Common myeloid progenitor, CD34-positive (primary cell): ENCODE measurements at regions not wholly inside any gene's neighbourhood (a gene's known extent, or its start where the extent isn't known, plus 50 kb on each side); places are given as distances from the start of the nearest gene placed in this dataset.

Source experiments
- CTCF ChIA-PET: fragments of 350-600 bp; sonication (Branson Sonifier 250); formaldehyde crosslinking; loops from one replicate; lab custom pipeline; 2021; ENCODE audit warnings: antibody characterized with exemption; lab: Charles Lee
- POLR2A ChIA-PET: fragments of 350-600 bp; sonication (Branson Sonifier 250); formaldehyde crosslinking; loops from one replicate; lab custom pipeline; 2021; ENCODE audit warnings: antibody characterized with exemption; lab: Charles Lee
- DNase-seq, 3 donors: peaks; one replicate each; pipeline versions ENCODE4 v3.0.0 to v3.0.0-alpha.2; 2013
- H3K27ac ChIP-seq, 2 experiments: 1 replicate in 1 of 2; 2 replicates in 1 of 2; pipeline ENCODE4 v1.7.0; 2013; ENCODE audit warnings: inconsistent platforms in 2 of 2, low read length in 2 of 2, mild to moderate bottlenecking in 2 of 2, low read depth in 1 of 2, moderate library complexity in 1 of 2; ENCODE audit not compliant: severe bottlenecking in 2 of 2, insufficient read depth in 1 of 2, poor library complexity in 1 of 2
- H3K27me3 ChIP-seq, 5 experiments: replicated peaks in 2 of 5; 1 replicate in 3 of 5; 2 replicates in 2 of 5; pipeline versions ENCODE4 v1.6.1 to v1.7.0; 2013; ENCODE audit warnings: low read length in 4 of 5, mild to moderate bottlenecking in 2 of 5, moderate library complexity in 2 of 5, inconsistent platforms in 1 of 5; ENCODE audit not compliant: insufficient read depth in 5 of 5, control insufficient read depth in 4 of 5
- H3K36me3 ChIP-seq, 4 experiments: 1 replicate in 2 of 4; 2 replicates in 2 of 4; pipeline versions ENCODE4 v1.6.1 to v1.7.0; 2013; ENCODE audit warnings: low read length in 3 of 4, control low read depth in 1 of 4, mild to moderate bottlenecking in 1 of 4; ENCODE audit not compliant: control insufficient read depth in 4 of 4, insufficient read depth in 4 of 4
- H3K4me1 ChIP-seq, 4 experiments: 1 replicate in 3 of 4; 2 replicates in 1 of 4; pipeline versions ENCODE4 v1.6.1 to v1.7.1; 2013; ENCODE audit warnings: low read length in 3 of 4, mild to moderate bottlenecking in 3 of 4, control low read depth in 1 of 4, inconsistent platforms in 1 of 4, moderate library complexity in 1 of 4; ENCODE audit not compliant: control insufficient read depth in 4 of 4, insufficient read depth in 4 of 4; ENCODE audit errors: control extremely low read depth in 1 of 4
- H3K4me3 ChIP-seq, 7 experiments: 1 replicate in 4 of 7; 2 replicates in 3 of 7; pipeline versions ENCODE4 v1.5.1 to v1.7.0; 2013; ENCODE audit warnings: mild to moderate bottlenecking in 7 of 7, low read length in 6 of 7, moderate library complexity in 6 of 7, inconsistent platforms in 2 of 7, low read depth in 2 of 7, control low read depth in 1 of 7; ENCODE audit not compliant: insufficient read depth in 4 of 7, control insufficient read depth in 1 of 7; ENCODE audit errors: extremely low read depth in 1 of 7
- H3K9me3 ChIP-seq, 5 experiments: 1 replicate in 4 of 5; 2 replicates in 1 of 5; pipeline versions ENCODE4 v1.6.1 to v1.7.1; 2013; ENCODE audit warnings: low read length in 4 of 5, mild to moderate bottlenecking in 2 of 5, inconsistent platforms in 1 of 5, low read depth in 1 of 5, moderate library complexity in 1 of 5; ENCODE audit not compliant: control insufficient read depth in 4 of 5, insufficient read depth in 2 of 5; ENCODE audit errors: control extremely low read depth in 1 of 5
- WGBS: methylation state at CpG from one replicate; pipeline ENCODE4 v1.1.5; 2013; ENCODE audit not compliant: insufficient coverage; 5-methylcytosine and 5-hydroxymethylcytosine counted together

DNA sequence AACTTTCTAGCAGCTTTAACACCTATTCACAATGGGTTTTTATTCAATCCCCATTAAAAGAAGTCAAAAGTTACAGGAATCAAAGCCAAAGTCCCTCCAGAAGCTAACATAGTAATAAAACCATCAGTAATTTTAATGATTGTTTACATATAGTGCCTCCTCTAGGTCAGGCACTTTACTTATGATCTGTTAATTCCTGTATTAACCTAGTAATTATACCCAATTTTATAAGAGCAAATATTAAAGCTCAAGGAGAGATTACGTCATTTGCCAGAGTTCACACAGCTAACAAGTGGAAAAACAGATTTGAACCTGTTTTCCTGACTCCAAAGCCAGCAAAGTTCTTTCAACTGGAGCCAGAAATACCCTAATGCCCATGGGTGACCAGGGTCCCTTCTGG lies 112.9 kb upstream of the F3 start:
- no peak overlapping the region for H3K27ac ChIP-seq
- no peaks in the 10 kb centered on the region for H3K9me3 ChIP-seq
- no peaks in the 10 kb centered on the region for H3K4me1 ChIP-seq
- POLR2A ChIA-PET, result no interaction called here
- no peaks in the 10 kb centered on the region for H3K27me3 ChIP-seq
- no peak for DNase-seq
- H3K4me3 ChIP-seq, result no peak overlapping the region
- no peaks in the 10 kb centered on the region for H3K36me3 ChIP-seq
- CTCF ChIA-PET, result interaction anchor here (0.6 kb wide), 1 partner anchor 101 kb away, joined by 3 read pairs; no protein-coding TSS in a partner anchor
- no CpG with 5 or more reads among the region's 1 CpG for WGBS

DNA sequence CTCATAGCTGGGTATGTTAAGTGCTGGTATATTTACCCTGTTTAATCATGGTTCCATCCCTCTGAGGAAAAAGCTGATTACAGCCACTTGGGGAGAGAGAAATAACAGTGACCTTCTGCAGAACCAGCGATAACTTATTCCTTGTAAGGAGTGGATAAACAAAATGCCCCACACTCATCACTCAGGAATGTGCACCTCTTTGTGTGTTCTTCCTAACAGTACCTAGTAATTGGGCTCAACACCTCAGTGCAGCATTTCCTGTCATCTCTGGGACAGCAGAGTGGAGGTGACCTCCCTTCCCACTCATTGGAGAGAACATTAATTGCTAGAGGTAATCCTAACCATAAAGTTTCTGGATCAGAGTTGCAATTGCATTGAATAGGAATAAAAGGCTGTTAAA lies 112.5 kb upstream of the F3 start:
- Histone ChIP-seq H3K27me3 (no peaks in the 10 kb centered on the region), H3K27ac (no peak overlapping the region), H3K9me3 (no peaks in the 10 kb centered on the region), H3K36me3 (no peaks in the 10 kb centered on the region), H3K4me1 (no peaks in the 10 kb centered on the region), H3K4me3 (no peak overlapping the region)
- POLR2A ChIA-PET, result no interaction called here
- CTCF ChIA-PET, result interaction anchor here (0.6 kb wide), 1 partner anchor 101 kb away, joined by 3 read pairs; no protein-coding TSS in a partner anchor
- WGBS, result 80% methylated on average over 1 of the region's 1 CpG
- DNase-seq, result no peak

DNA sequence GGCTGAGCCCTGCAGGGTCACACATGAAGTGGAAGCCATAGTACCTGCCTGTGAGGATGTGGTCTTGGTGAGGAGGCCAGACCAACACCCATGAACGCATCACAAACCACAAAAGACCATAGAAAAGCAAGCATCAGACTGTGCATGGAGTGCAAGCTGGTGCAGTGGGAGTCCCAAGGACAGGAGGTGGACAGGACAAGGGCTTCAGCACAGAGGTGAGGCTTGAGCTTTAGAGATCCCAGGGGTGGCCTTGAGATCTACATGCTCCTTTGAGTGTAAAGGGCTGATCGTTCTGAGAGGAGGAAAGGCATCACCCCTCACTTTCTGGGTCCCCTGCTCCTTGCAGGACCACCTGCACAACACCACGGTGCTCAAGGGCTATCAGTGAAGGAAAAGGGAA lies 111.9 kb upstream of the F3 start:
- no peak for DNase-seq
- H3K4me3 ChIP-seq, result no peak overlapping the region
- H3K4me1 ChIP-seq, result no peaks in the 10 kb centered on the region
- H3K9me3 ChIP-seq, result no peaks in the 10 kb centered on the region
- WGBS, result 60% methylated on average over 2 of the region's 3 CpGs
- CTCF ChIA-PET, result no interaction called here
- no peaks in the 10 kb centered on the region for H3K27me3 ChIP-seq
- POLR2A ChIA-PET, result no interaction called here
- no peak overlapping the region for H3K27ac ChIP-seq
- H3K36me3 ChIP-seq, result no peaks in the 10 kb centered on the region

DNA sequence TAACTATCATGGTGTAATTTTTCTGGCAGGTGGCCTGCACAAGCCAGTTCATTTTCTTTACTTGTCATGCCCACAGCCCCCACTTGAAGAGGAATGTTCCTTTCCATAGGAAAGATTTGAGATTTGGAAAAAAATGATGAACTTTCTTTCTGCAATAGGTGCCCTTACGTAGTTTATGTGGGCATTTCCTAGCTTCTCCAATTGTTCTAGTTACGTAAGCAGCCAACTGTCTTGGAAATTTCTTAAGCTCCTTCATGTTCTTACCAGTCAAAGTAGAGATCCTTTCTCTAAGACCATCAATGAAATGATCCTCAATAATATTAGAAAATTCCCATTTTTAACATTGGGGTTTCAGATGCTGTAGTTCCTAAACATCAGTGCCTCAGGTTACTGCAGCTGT lies 109.5 kb upstream of the F3 start:
- Histone ChIP-seq H3K36me3 (no peaks in the 10 kb centered on the region), H3K9me3 (no peaks in the 10 kb centered on the region), H3K27ac (no peak overlapping the region), H3K27me3 (no peaks in the 10 kb centered on the region), H3K4me1 (no peaks in the 10 kb centered on the region), H3K4me3 (no peak overlapping the region)
- ChIA-PET POLR2A (no interaction called here), CTCF (interaction anchor here (1.3 kb wide), 1 partner anchor 18 kb away, joined by 3 read pairs; no protein-coding TSS in a partner anchor)
- no peak for DNase-seq
- 91% methylated on average over 2 of the region's 2 CpGs for WGBS

DNA sequence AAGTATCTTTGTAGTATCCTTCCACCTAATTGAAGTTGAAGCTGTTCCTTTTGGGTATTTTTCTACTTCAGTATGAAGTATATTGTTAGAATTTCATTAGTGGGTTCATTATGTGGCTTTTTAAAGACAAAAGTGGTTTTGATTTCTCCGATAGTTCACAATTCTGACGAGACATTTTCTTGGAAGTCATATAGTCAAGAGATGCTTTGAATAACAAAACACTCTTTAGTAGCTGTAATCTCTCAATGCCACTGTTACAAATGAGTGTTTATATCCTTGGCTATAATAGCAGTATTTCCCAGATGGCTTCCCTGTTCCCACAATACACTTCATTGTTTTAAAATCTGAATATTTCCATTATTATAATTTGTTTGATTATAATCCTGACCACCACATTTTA lies 108.7 kb upstream of the F3 start:
- POLR2A ChIA-PET, result no interaction called here
- no peaks in the 10 kb centered on the region for H3K4me1 ChIP-seq
- H3K36me3 ChIP-seq, result no peaks in the 10 kb centered on the region
- CTCF ChIA-PET, result interaction anchor here (1.3 kb wide), 1 partner anchor 19 kb away, joined by 3 read pairs; no protein-coding TSS in a partner anchor
- no peaks in the 10 kb centered on the region for H3K27me3 ChIP-seq
- no peaks in the 10 kb centered on the region for H3K9me3 ChIP-seq
- no peak for DNase-seq
- H3K4me3 ChIP-seq, result no peak overlapping the region
- no peak overlapping the region for H3K27ac ChIP-seq
- WGBS, result no CpG with 5 or more reads among the region's 2 CpGs

- no peak for DNase-seq
- ChIA-PET POLR2A (no interaction called here), CTCF (no interaction called here)
- Histone ChIP-seq H3K27ac (no peak overlapping the region), H3K36me3 (no peaks in the 10 kb centered on the region), H3K4me1 (no peaks in the 10 kb centered on the region), H3K9me3 (no peaks in the 10 kb centered on the region), H3K4me3 (no peak overlapping the region), H3K27me3 (no peaks in the 10 kb centered on the region)
- WGBS, result 95% methylated on average over 11 of the region's 14 CpGs
Measured at GRCh38 chr1:94648225-94649007, 106.9 kb upstream of the F3 start.

DNA sequence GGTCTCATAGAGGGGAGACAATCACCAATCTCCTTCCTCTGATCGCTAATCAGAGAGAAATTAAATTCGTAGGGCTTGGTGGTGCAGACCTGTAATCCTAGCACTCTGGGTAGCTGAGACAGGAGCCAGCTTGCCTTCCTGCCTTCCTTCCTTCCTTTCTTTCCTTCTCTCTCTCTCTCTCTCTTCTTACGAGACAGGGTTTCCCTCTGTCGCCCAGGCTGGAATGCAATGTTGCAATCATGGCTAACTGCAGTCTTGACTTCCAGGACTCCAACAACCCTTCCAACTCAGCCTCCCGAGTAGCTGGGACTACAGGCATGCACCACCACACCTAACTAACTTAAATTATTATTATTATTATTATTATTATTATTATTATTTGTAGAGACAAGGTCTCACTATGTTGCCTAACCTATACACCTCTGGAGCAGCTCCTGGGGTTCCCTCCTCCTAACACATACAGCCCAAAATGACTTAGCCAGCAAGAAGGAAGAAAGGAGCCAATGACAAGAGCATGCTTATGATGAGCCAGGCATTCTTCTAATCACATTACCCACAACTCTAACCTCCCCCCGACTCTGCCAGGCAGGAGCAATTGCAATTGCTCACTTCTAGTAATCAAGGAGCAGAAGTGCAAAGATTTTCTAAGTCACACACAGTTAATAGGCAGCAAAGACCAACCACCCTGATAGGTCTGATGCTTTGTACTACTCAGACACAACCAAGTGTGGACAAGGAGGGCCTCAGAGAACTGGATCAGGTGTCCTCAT lies 105.4 kb upstream of the F3 start:
- 100% methylated on average over 3 of the region's 6 CpGs for WGBS
- no peak overlapping the region for H3K4me3 ChIP-seq
- H3K4me1 ChIP-seq, result no peaks in the 10 kb centered on the region
- POLR2A ChIA-PET, result no interaction called here
- no peaks in the 10 kb centered on the region for H3K36me3 ChIP-seq
- CTCF ChIA-PET, result no interaction called here
- no peaks in the 10 kb centered on the region for H3K27me3 ChIP-seq
- no peak for DNase-seq
- H3K27ac ChIP-seq, result no peak overlapping the region
- H3K9me3 ChIP-seq, result no peaks in the 10 kb centered on the region
